Astrocyte (in vitro differentiated cells and primary cell): ENCODE measurements at regions not wholly inside any gene's neighbourhood (a gene's known extent, or its start where the extent isn't known, plus 50 kb on each side); places are given as distances from the start of the nearest gene placed in this dataset.

Experiments used
- EZH2 ChIP-seq: IDR thresholded peaks from 2 replicates; pipeline ENCODE4 v1.6.1; 2012; ENCODE audit warnings: mild to moderate bottlenecking, low read length, inconsistent platforms; ENCODE audit not compliant: insufficient read depth
- TF ChIP-seq, protein P1 (sequence below): IDR thresholded peaks from 2 replicates; pipeline ENCODE4 v1.5.1; 2011; ENCODE audit warnings: low read depth, mild to moderate bottlenecking, inconsistent platforms, low read length, moderate library complexity; ENCODE audit not compliant: insufficient read depth

DNA sequence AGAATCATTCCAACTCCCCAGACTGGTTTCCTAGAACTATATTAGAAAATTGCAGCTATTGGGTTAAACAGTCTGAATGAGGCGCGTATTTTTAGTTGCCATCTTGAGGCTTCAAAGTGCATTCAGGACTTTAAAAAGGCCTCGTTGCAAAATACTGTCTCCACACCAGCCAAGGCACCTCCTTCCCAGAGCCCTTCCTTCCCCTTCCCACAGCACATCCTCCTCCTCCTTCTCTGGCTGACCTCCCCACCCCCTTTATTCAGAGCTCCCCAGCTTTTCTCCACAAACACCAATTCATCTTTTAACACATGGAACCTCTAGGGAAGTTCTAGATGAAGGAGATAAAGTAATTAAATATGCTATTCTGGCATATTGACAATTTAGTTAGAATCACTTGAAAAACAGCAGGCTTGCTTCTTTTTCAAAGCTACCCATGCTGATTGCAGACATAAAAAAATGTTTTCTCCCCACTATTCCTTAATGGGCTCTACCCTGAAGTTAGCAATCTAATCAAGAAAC, 90.3 kb downstream of the RTP5 start:
- TF ChIP-seq, protein P1, sequence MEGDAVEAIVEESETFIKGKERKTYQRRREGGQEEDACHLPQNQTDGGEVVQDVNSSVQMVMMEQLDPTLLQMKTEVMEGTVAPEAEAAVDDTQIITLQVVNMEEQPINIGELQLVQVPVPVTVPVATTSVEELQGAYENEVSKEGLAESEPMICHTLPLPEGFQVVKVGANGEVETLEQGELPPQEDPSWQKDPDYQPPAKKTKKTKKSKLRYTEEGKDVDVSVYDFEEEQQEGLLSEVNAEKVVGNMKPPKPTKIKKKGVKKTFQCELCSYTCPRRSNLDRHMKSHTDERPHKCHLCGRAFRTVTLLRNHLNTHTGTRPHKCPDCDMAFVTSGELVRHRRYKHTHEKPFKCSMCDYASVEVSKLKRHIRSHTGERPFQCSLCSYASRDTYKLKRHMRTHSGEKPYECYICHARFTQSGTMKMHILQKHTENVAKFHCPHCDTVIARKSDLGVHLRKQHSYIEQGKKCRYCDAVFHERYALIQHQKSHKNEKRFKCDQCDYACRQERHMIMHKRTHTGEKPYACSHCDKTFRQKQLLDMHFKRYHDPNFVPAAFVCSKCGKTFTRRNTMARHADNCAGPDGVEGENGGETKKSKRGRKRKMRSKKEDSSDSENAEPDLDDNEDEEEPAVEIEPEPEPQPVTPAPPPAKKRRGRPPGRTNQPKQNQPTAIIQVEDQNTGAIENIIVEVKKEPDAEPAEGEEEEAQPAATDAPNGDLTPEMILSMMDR: no peak
- no peak for TF ChIP-seq EZH2
